Ureter (tissue), 1 donor: ENCODE measurements at regions not wholly inside any gene's neighbourhood (a gene's known extent, or its start where the extent isn't known, plus 50 kb on each side); places are given as distances from the start of the nearest gene placed in this dataset.

Experiments
- DNase-seq: peaks from one replicate; pipeline ENCODE4 v3.0.0-alpha.2; 2020; ENCODE audit warnings: low spot score
- donor health status: DM: yes; HTN: yes; CAD: no.

DNA sequence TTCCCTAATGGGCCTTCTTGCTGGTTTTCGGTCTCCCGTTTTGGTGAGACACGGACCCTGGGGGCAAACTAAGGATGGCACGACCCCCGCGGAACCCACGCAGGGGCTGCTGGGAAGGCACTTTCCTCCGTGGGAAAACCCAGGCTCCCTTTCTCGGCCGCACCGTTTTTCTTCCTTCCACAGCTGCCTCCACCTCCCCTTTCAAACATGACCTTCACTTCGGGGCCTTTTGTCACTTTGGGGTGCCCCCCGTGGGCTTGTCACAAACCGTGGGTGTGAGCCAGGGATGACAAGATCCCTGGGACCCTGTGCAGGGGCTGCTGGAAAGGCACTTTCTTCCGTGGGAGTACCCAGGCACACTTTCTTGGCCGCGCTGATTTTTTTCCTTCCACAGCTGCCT lies 268.7 kb downstream of the ALG10 start:
- DNase-seq, result no peak

- DNase-seq, result no peak
Observed at GRCh38 chr12:34291426-34291901, 269.2 kb downstream of the ALG10 start.

DNA sequence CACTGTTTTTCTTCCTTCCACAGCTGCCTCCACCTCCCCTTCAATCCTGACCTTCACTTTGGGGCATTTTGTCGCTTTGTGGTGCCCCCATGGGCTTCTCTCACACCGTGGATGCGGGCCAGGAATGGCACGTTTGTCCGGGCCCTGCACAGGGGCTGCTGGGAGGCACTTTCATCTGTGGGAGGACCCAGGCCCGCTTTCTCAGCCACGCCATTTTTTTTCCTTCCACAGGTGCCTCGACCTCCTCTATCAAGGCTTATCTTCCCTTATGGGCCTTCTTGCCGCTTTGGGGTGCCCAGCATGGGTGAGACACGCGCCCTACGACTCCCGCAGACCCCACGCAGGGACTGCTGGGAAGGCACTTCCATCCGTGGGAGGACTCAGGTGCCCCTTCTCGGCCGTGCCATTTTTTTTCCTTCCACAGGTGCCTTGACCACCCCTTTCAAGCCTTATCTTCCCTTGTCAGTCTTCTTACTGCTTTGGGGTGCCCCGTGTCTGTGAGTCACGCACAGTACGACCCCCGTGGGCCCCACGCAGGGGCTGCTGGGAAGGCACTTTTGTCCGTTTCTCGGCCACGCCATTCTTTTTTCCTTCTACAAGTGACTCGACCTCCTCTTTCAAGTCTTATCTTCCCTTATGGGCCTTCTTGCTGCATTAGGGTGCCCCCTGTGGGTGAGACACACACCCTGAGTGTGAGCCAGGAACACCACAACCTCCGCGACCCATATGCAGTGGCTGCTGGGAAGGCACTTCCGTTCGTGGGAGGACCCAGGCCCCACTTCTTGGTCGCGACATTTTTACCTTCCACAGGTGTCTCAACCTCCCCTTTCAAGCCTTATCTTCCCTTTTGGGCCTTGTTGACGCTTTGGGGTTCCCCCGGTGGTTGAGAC lies 270.7 kb downstream of the ALG10 start:
- no peak for DNase-seq

GRCh38 chr12:34294137-34294536 lies 271.8 kb downstream of the ALG10 start:
- no peak for DNase-seq

DNA sequence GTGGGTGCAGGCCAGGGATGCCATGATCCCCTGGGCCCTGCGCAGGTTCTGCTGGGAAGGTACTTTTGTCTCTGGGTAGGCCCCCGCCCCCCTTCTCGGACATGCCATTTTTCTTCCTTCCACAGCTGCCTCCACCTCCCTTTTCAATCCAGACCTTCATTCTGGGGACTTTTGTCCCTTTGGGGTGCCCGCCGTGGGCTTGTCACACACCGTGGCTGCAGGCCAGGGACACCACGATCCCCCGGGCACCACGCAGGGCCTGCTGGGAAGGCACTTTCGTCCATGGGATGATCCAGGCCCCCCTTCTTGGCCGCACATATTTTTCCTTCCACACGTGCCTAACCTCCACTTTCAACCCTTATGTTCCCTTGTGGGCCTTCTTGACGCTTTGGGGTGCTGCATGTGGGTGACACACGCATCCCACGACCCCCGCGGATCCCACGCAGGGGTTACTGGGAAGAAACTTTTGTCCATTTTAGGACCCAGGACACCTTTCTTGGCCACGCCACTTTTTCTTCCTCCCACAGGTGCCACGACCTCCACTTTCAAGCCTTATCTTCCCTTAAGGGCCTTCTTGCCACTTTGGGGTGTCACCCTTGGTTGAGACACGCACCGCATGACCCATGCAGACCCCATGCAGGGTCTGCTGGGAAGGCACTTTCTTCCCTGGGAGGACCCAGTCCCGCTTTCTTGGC lies 272.5 kb downstream of the ALG10 start:
- no peak for DNase-seq

DNA sequence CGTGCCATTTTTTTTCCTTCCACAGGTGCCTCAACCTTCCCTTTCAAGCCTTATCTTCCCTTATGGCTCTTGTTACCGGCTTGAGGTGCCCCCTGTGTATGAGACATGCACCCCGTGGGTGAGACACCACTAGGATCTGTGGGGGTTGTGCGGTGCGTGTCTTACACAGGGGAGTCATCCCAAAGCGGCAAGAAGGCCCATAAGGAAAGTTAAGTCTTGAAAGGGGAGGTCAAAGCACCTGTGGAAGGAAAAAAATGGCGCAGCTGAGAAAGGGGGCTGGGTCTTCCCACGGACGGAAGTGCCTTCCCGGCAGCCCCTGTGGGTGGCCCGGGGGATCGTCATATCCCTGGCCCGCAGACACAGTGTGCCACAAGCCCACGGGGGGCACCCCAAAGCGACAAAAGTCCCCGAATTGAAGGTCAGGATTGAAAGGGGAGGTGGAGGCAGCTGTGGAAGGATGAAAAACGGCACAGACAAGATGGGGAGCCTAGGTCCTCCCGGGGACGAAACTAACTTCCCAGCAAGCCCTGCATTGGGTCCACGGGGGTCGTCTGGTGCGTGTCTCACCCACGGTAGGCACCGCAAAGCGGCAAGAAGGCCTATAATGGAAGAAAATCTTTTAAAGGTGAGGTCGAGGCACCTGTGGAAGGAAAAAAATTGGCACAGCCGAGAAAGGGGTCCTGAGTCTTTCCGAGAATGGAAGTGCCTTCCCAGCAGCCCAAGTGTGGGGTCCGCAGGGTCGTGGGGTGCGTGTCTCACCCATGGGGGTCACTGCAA lies 273.3 kb downstream of the ALG10 start:
- no peak for DNase-seq

GRCh38 chr12:34296143-34297041 lies 274.1 kb downstream of the ALG10 start:
- DNase-seq, result no peak

- no peak for DNase-seq
Observed at GRCh38 chr12:34297126-34297789, 275.0 kb downstream of the ALG10 start.

- DNase-seq, result no peak
Observed at GRCh38 chr12:34297790-34298164, 275.5 kb downstream of the ALG10 start.

DNA sequence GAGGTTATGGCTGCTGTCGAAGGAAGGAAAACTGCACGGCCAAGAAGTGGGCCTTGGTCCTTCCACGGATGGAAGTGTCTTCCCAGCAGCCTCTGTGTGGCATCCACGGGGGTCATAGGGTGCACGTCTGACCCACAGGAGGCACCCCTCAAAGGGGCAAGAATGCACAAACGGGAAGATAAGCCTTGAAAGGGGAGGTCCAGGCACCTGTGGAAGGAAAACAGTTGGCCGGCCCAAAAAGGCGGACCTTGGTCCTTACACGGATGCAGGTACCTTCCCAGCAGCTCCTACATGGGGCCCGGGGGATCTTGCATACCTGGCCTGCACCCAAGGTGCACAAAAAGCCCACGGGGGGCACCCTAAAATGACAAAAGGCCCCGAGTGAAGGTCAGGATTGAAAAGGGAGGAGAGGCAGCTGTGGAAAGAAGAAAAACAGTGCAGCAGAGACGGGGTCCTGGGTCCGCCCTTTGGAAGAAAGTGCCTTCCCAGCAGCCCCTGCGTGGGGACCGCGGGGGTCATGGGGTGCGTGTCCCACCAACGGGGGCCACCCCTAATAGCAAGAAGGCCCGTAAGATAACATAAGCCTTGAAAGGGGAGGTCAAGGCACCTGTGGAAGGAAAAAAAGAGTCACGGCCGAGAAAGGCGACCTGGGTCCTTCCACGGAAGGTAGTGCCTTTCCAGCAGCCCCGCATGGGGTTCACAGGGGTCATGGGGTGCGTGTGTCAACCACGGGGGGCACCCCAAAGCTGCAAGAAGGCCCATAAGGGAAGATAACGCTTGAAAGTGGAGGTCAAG lies 276.1 kb downstream of the ALG10 start:
- no peak for DNase-seq

GRCh38 chr12:34298971-34299801 lies 276.9 kb downstream of the ALG10 start:
- no peak for DNase-seq

- no peak for DNase-seq
Observed at GRCh38 chr12:34299802-34300193, 277.5 kb downstream of the ALG10 start.

GRCh38 chr12:34300376-34301250 lies 278.3 kb downstream of the ALG10 start:
- no peak for DNase-seq

GRCh38 chr12:34301251-34302130 lies 279.2 kb downstream of the ALG10 start:
- DNase-seq, result no peak

DNA sequence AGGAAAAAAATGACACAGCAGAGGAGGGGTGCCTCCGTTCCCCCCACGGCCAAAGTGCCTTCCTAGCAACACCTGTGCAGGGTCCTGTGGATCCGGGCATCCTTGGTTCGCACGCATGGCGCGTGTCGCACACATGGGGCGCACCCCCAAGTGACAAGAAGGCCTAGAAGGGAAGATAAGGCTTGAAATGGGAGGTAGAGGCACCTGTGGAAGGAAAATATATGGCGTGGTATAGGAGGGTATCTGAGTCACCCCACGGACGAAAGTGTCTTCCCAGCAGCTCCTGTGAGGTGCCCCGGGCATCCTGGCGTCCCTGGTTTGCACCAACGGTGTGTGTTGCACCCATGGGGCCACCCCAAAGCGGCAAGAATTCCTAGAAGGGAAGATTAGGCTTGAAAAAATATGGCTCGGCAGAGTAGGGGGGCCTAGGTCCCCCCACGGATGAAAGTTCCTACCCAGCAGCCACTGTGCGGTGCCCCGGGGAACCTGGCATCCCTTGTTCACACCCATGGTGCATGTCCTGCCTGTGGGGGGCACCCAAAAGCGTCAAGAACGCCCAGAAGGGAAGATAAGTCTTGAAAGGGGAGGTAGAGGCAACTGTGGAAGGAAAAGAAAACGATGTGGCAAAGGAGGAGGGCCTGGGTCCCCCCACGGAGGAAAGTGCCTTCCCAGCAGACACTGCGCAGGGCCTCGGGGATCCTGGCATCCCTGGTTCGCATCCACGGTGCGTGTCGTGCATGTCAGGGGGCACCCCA lies 280.0 kb downstream of the ALG10 start:
- no peak for DNase-seq
